Body of pancreas (tissue), 4 donors: ENCODE measurements at regions not wholly inside any gene's neighbourhood (a gene's known extent, or its start where the extent isn't known, plus 50 kb on each side); places are given as distances from the start of the nearest gene placed in this dataset.

Experiments used
- POLR2A ChIP-seq, 3 donors: fragments of 450-650 bp; IDR thresholded peaks; one replicate each; pipeline ENCODE4 v1.6.1; 2016; ENCODE audit warnings: antibody characterized with exemption in 3 of 3, mild to moderate bottlenecking in 2 of 3
- TF ChIP-seq, protein P1 (sequence below), 7 experiments: fragments of 450-650 bp in 4 of 7; fragments of 200-600 bp in 3 of 7; sonication (generic) in 3 of 7; IDR thresholded peaks; one replicate each; pipeline ENCODE4 v1.5.1; 2016 to 2019; ENCODE audit warnings: antibody characterized with exemption in 7 of 7

DNA sequence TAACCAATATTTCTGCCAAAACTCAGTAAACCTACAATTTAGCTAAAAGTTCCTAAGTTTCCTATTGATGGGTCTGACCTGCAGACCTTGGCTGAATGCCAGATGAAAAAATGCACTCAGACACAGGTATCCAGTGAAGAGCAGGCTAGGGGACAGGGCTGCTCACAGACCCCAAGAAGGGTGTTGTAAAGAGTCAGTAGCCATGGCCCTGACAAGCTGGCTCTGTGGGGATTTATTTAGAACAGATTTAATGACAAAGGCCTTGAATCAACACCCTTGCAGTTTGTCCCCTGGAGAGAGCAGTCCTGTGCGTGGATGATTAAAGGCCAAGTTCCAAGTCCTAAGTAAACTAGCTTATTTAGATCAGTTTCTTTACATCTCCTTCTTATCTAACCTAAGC, 1243.2 kb upstream of the ADGRL4 start:
- no peak for TF ChIP-seq POLR2A (IDR thresholded peaks at IDR 0.05)
- TF ChIP-seq, protein P1, sequence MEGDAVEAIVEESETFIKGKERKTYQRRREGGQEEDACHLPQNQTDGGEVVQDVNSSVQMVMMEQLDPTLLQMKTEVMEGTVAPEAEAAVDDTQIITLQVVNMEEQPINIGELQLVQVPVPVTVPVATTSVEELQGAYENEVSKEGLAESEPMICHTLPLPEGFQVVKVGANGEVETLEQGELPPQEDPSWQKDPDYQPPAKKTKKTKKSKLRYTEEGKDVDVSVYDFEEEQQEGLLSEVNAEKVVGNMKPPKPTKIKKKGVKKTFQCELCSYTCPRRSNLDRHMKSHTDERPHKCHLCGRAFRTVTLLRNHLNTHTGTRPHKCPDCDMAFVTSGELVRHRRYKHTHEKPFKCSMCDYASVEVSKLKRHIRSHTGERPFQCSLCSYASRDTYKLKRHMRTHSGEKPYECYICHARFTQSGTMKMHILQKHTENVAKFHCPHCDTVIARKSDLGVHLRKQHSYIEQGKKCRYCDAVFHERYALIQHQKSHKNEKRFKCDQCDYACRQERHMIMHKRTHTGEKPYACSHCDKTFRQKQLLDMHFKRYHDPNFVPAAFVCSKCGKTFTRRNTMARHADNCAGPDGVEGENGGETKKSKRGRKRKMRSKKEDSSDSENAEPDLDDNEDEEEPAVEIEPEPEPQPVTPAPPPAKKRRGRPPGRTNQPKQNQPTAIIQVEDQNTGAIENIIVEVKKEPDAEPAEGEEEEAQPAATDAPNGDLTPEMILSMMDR (IDR thresholded peaks at IDR 0.05): no peak
